ENCODE measurements at regions not wholly inside any gene's neighbourhood (a gene's known extent, or its start where the extent isn't known, plus 50 kb on each side); places are given as distances from the start of the nearest gene placed in this dataset.

DNA sequence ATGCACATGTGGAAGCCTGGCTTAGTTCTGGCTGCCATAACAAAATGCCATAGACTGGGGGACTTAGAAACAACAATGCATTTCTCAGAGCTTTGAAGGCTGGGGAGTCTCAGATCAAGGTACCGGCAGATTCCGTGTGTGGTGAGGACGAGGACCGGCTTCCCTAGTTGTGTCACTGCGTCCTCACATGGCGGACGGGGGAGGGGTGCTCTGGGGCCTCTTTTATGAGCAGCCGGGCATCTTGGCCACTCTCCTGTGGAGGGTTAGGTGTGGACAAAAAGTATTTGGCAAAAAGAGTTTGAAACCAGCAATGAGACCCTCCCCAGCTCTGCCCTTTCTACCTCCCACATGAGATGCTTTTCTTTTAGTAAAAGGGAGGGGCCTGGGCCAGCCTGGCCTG lies 118.5 kb upstream of the LPCAT1 start:
- Histone ChIP-seq H3K9ac (ENCODE audit: insufficient read depth, low read length, poor library complexity, severe bottlenecking) (no peak overlapping the region), H3K4me3 (replicated peaks in 1 of 3; ENCODE audit: low read depth in 2 of 3, low read length in 3 of 3) (no peak overlapping the region), H3K4me1 (ENCODE audit: control insufficient read depth in 1 of 2, insufficient read depth in 2 of 2, low read length in 2 of 2) (peaks cover 3 to 4% of the 10 kb centered on the region in 2 donors), H2AFZ (ENCODE audit: insufficient read depth, low read depth, low read length, poor library complexity, severe bottlenecking) (no peak overlapping the region), H3K27ac (ENCODE audit: low read depth in 1 of 2, low read length in 2 of 2) (no peak overlapping the region), H3K27me3 (ENCODE audit: control insufficient read depth in 2 of 2, insufficient read depth in 2 of 2, low read length in 2 of 2) (peaks cover 10 to 34% of the 10 kb centered on the region in 2 donors), H3K4me2 (replicated peaks; ENCODE audit: extremely low read depth, low read length, poor library complexity, severe bottlenecking) (no peak overlapping the region), H4K20me1 (ENCODE audit: insufficient read depth, low read length) (no peaks in the 10 kb centered on the region), H3K36me3 (replicated peaks in 1 of 2; ENCODE audit: control insufficient read depth in 1 of 2, insufficient read depth in 2 of 2, low read length in 2 of 2) (no peaks in the 10 kb centered on the region), H3K79me2 (ENCODE audit: insufficient read depth, low read length) (no peaks in the 10 kb centered on the region), H3K9me3 (replicated peaks in 1 of 2; ENCODE audit: control insufficient read depth in 1 of 2, insufficient read depth in 1 of 2, low read length in 2 of 2) (peaks cover 0 to 9% of the 10 kb centered on the region in 2 donors)
- Mint-ChIP-seq H3K27ac (no peak overlapping the region), H3K4me1 (peaks cover 9% of the 10 kb centered on the region), H3K27me3 (ENCODE audit: low read depth in 3 of 3) (peaks cover 33 to 56% (median 38%) of the 10 kb centered on the region in 3 donors), H3K9me3 (peaks cover 0 to 6% (median 0%) of the 10 kb centered on the region in 7 donors), H3K4me3 (no peak overlapping the region), H3K36me3 (no peaks in the 10 kb centered on the region)
- intact Hi-C loops (cut with micrococcal nuclease), result loop anchor here (5.0 to 10.0 kb wide), 3 partner anchors 177 to 300 kb away; no protein-coding TSS in a partner anchor
- WGBS (ENCODE audit: insufficient coverage), result no CpG with 5 or more reads among the region's 8 CpGs
- no peak for DNase-seq
- TF ChIP-seq, protein P1, sequence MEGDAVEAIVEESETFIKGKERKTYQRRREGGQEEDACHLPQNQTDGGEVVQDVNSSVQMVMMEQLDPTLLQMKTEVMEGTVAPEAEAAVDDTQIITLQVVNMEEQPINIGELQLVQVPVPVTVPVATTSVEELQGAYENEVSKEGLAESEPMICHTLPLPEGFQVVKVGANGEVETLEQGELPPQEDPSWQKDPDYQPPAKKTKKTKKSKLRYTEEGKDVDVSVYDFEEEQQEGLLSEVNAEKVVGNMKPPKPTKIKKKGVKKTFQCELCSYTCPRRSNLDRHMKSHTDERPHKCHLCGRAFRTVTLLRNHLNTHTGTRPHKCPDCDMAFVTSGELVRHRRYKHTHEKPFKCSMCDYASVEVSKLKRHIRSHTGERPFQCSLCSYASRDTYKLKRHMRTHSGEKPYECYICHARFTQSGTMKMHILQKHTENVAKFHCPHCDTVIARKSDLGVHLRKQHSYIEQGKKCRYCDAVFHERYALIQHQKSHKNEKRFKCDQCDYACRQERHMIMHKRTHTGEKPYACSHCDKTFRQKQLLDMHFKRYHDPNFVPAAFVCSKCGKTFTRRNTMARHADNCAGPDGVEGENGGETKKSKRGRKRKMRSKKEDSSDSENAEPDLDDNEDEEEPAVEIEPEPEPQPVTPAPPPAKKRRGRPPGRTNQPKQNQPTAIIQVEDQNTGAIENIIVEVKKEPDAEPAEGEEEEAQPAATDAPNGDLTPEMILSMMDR (IDR thresholded peaks at IDR 0.05), result no peak

DNA sequence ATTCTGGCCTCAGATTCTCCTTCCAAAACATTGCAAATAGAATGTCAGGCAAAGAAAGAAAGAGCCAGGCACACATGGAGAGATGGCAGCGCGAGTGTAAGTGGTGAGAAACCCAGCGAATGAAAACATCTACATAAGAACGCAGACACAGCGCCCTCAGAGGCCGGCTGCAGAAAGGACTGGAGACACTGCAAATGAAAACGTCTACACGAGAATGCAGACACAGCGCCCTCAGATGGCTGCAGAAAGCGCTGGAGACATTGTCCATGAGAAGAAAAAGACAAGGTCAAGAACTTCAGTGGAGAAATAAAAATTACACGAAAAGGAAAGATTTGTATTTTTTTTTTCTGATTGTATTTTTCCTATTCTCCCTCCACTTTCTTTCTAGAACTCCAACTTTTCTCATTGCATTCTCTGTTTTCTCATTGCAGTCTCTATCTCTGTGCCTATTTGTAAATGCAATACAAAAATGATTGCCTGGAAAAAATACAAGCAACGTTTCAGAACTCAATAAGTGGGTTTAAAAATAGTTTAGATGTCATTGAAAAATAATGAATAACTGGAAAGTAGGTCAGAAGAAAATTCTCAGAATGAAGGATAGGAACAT lies 117.9 kb upstream of the LPCAT1 start:
- H2AFZ ChIP-seq (ENCODE audit: insufficient read depth, low read depth, low read length, poor library complexity, severe bottlenecking), result no peak overlapping the region
- Mint-ChIP-seq H3K4me1 (peaks cover 9% of the 10 kb centered on the region), H3K27me3 (ENCODE audit: low read depth in 3 of 3) (peaks cover 33 to 56% (median 39%) of the 10 kb centered on the region in 3 donors), H3K27ac (no peak overlapping the region), H3K4me3 (peak overlapping the region in 1 of 2 donors; percentile 14), H3K9me3 (peaks cover 0 to 6% (median 0%) of the 10 kb centered on the region in 7 donors), H3K36me3 (no peaks in the 10 kb centered on the region)
- intact Hi-C loops (cut with micrococcal nuclease), result loop anchor here (5.0 to 10.0 kb wide), 3 partner anchors 177 to 299 kb away; no protein-coding TSS in a partner anchor
- no peak overlapping the region for H3K4me2 ChIP-seq (replicated peaks; ENCODE audit: extremely low read depth, low read length, poor library complexity, severe bottlenecking)
- DNase-seq, result peak; percentile 68 to 72 (median 69)
- H3K27ac ChIP-seq (ENCODE audit: low read depth in 1 of 2, low read length in 2 of 2), result no peak overlapping the region
- H3K4me1 ChIP-seq (ENCODE audit: control insufficient read depth in 1 of 2, insufficient read depth in 2 of 2, low read length in 2 of 2), result peaks cover 3 to 4% of the 10 kb centered on the region in 2 donors
- peaks cover 0 to 9% of the 10 kb centered on the region in 2 donors for H3K9me3 ChIP-seq (replicated peaks in 1 of 2; ENCODE audit: control insufficient read depth in 1 of 2, insufficient read depth in 1 of 2, low read length in 2 of 2)
- WGBS (ENCODE audit: insufficient coverage), result 3% methylated on average over 5 of the region's 12 CpGs
- no peaks in the 10 kb centered on the region for H4K20me1 ChIP-seq (ENCODE audit: insufficient read depth, low read length)
- no peaks in the 10 kb centered on the region for H3K36me3 ChIP-seq (replicated peaks in 1 of 2; ENCODE audit: control insufficient read depth in 1 of 2, insufficient read depth in 2 of 2, low read length in 2 of 2)
- H3K27me3 ChIP-seq (ENCODE audit: control insufficient read depth in 2 of 2, insufficient read depth in 2 of 2, low read length in 2 of 2), result peaks cover 10 to 34% of the 10 kb centered on the region in 2 donors
- H3K9ac ChIP-seq (ENCODE audit: insufficient read depth, low read length, poor library complexity, severe bottlenecking), result no peak overlapping the region
- H3K79me2 ChIP-seq (ENCODE audit: insufficient read depth, low read length), result no peaks in the 10 kb centered on the region
- H3K4me3 ChIP-seq (replicated peaks in 1 of 3; ENCODE audit: low read depth in 2 of 3, low read length in 3 of 3), result no peak overlapping the region
- TF ChIP-seq, protein P1 (IDR thresholded peaks at IDR 0.05), result peak; percentile 92

Data from CD14-positive monocyte (primary cell).